HUES64 (cell line): ENCODE measurements at regions not wholly inside any gene's neighbourhood (a gene's known extent, or its start where the extent isn't known, plus 50 kb on each side); places are given as distances from the start of the nearest gene placed in this dataset.

Source experiments
- H3K27ac ChIP-seq: 2 replicates; pipeline ENCODE4 v1.7.0; 2013; ENCODE audit warnings: low read depth, low read length, inconsistent platforms
- H3K27me3 ChIP-seq: 2 replicates; pipeline ENCODE4 v1.6.1; 2013; ENCODE audit warnings: mild to moderate bottlenecking, low read length; ENCODE audit not compliant: insufficient read depth
- H3K36me3 ChIP-seq: 2 replicates; pipeline ENCODE4 v1.6.1; 2013; ENCODE audit warnings: mild to moderate bottlenecking, low read length; ENCODE audit not compliant: insufficient read depth
- H3K4me1 ChIP-seq: 2 replicates; pipeline ENCODE4 v1.6.1; 2013; ENCODE audit warnings: mild to moderate bottlenecking, low read length, moderate library complexity; ENCODE audit not compliant: insufficient read depth
- H3K4me3 ChIP-seq: 2 replicates; pipeline ENCODE4 v1.5.1; 2013; ENCODE audit warnings: mild to moderate bottlenecking, low read length, moderate library complexity
- H3K9ac ChIP-seq: 2 replicates; pipeline ENCODE4 v1.6.1; 2013; ENCODE audit warnings: mild to moderate bottlenecking, low read depth, low read length
- H3K9me3 ChIP-seq: 2 replicates; pipeline ENCODE4 v1.6.1; 2013; ENCODE audit warnings: low read depth, low read length; ENCODE audit not compliant: insufficient read depth
- WGBS: fragments of 150-250, 120-280 bp; methylation state at CpG from one replicate; pipeline ENCODE4 v1.1.7; 2013; ENCODE audit warnings: missing lambda C conversion rate; 5-methylcytosine and 5-hydroxymethylcytosine counted together

DNA sequence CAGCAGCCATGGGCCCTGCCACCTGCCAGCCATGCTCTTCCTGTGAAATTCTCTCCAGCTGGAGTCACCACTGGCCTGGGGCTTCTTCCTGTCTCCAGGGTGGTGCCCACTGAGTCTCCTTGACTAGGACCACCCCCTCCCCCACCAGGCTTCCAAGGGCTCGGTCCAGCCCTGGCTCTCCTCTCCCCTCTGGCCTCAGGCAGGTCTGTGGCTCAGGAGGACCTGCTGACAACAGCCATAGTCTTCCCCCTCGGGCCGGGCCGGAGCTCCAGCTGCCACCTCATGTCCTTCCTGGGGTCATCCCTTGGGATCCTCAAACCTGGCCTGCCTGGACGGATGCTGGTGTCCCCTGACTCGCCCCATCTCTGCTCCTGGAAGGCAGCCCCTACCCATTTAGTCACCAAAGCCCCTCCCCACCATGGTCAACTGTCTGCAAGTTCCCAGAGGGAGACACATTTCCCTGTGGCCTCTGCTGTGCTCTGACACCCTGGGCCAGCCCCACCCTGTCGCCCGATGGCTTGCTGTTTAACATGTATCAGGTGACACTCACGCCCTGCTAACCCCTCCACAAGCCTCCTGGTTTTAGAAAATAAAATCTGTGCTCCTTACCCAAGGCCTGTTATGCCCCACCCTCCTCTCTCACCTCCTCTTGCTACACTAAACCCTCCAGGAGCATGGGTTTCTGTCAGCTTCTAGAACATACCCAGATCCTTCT, 186.2 kb downstream of the RBFOX3 start:
- Histone ChIP-seq H3K27ac (no peak overlapping the region), H3K4me3 (no peak overlapping the region), H3K9me3 (no peaks in the 10 kb centered on the region), H3K9ac (no peak overlapping the region), H3K36me3 (no peaks in the 10 kb centered on the region), H3K4me1 (no peaks in the 10 kb centered on the region; the same call in 1 of the 2 replicates), H3K27me3 (no peaks in the 10 kb centered on the region)
- WGBS: 81% methylated on average over 9 of the region's 9 CpGs

DNA sequence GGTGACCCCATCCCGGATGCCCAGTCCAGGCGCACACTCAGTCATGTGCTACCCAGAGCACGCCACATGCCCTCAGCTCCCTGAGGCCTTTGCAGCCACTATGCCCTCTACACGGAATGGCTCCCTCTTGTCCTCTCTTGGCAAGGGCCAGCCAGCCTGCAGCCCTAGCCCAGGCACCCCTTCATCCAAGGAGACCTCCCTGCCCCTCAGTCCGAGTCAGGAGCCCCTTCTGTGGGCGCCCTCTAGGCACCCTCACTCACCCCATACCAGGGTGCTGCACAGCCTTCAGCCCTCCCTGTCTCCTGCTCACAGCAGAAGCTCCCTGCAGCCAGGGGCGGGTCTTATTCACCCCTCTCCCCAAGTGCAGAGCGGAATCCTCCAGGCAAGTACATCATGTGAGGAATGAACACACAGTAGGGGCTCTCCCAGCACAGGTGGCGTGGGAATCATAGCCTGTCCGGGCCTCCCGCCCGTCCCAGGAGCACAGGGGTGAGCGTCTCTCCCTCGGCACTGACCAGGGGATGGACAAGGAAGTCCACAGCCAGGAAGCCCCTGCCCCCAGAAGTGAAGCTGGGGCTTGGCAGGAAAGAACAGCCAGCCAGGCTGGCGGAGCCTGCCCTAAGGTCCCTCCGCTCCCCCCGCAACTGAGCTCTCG, 186.9 kb downstream of the RBFOX3 start:
- H3K9ac ChIP-seq: no peak overlapping the region
- H3K4me1 ChIP-seq: no peaks in the 10 kb centered on the region; the same call in 1 of the 2 replicates
- H3K36me3 ChIP-seq: no peaks in the 10 kb centered on the region
- H3K4me3 ChIP-seq: no peak overlapping the region
- H3K27ac ChIP-seq: no peak overlapping the region
- 86% methylated on average over 18 of the region's 18 CpGs for WGBS
- no peaks in the 10 kb centered on the region for H3K27me3 ChIP-seq
- no peaks in the 10 kb centered on the region for H3K9me3 ChIP-seq

DNA sequence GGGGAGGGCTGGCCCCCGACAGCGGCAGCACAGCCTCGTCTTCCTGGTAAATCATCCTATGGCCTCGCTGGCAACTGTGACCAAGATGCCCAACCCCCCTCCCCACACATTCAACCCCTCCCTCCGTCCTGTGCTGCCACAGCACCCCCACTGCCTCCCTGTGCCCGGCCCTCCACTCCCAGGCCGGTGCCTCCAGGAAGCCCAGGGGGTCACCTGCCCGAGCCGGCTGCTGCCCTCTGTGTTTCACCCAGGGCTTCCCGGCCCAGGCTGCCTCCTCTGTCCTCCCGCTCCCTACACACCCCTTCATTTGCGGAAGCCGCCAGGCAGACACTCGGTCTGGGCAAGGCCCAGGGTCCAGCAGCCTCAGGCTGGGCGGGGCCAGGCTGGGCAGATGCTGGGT, 188.6 kb downstream of the RBFOX3 start:
- Histone ChIP-seq H3K27ac (no peak overlapping the region), H3K36me3 (no peaks in the 10 kb centered on the region), H3K4me1 (no peaks in the 10 kb centered on the region; the same call in 1 of the 2 replicates), H3K4me3 (no peak overlapping the region), H3K27me3 (no peaks in the 10 kb centered on the region), H3K9me3 (no peaks in the 10 kb centered on the region), H3K9ac (no peak overlapping the region)
- WGBS: 90% methylated on average over 15 of the region's 15 CpGs

DNA sequence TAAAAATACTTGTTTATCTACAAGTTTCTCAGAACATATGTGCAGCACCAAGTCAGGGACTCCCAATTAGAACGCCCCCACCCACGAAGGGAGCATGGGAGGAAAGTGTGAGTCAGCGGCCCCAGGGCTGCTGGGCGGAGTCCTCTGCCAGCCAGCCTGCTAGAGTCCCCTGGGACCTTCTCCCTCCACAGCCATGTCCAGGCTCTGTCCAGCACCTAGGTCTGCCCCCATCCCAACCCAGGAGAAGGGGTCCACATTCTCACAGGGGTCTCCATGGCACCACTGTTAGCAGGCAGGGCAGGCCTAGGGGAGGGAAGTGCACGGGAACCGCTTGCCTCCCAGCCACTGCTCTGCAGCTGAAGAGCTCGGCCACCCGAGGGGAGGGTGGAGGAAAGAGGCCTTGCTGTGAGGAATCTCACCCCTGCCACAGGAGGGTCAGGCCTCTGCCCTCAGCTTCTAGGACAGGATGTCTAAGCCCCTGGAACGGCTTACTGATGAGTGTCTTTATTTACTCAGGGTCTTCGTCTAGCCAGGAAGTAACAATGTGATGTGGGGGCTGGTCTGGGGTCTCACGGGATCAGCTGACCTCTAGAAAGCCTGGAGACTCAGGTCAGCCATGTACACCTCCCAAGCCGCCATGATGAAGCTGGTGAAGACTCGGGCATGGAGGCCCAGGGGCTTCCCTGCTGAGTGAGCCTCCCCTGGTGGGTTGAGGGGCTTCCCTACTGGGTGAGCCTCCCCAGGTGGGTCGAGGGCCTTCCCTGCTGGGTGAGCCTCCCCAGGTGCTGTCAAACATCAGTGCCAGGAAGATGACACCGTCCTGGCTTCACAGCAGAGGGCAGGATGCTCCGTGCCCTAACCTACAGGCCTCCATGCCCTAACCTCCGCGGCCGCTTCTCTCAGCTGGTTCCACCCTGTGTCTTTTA, 190.3 kb downstream of the RBFOX3 start:
- Histone ChIP-seq H3K9ac (no peak overlapping the region), H3K4me3 (no peak overlapping the region), H3K27me3 (no peaks in the 10 kb centered on the region), H3K36me3 (no peaks in the 10 kb centered on the region), H3K4me1 (no peaks in the 10 kb centered on the region; the same call in 1 of the 2 replicates), H3K27ac (no peak overlapping the region), H3K9me3 (no peaks in the 10 kb centered on the region)
- WGBS: 69% methylated on average over 19 of the region's 19 CpGs

DNA sequence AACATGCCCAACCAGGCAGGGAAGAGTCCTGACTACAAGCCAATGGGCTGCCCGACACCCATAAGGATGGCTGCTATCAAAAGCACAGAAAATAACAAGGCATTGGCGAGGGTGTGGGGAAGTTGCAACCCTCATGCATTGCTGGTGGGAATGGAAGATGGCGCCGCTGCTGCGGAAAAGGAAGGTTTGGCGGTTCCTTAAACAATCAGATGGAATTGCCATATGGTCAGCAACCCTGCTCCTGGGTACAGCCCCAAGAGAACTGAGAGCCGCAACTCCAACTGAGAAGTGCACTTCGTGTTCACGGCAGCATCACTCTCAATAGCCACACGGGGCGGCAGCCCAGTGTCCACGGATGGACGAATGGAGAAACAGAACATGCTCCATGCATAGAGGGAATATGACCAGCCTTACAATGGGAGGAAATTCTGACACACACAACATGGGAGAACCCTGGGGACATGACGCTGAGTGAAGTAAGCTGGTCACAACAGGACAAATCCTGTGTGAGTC, 193.3 kb downstream of the RBFOX3 start:
- Histone ChIP-seq H3K27ac (no peak overlapping the region), H3K27me3 (no peaks in the 10 kb centered on the region), H3K4me1 (no peaks in the 10 kb centered on the region; the same call in 1 of the 2 replicates), H3K4me3 (no peak overlapping the region), H3K9ac (no peak overlapping the region), H3K9me3 (no peaks in the 10 kb centered on the region), H3K36me3 (no peaks in the 10 kb centered on the region)
- 93% methylated on average over 14 of the region's 14 CpGs for WGBS

DNA sequence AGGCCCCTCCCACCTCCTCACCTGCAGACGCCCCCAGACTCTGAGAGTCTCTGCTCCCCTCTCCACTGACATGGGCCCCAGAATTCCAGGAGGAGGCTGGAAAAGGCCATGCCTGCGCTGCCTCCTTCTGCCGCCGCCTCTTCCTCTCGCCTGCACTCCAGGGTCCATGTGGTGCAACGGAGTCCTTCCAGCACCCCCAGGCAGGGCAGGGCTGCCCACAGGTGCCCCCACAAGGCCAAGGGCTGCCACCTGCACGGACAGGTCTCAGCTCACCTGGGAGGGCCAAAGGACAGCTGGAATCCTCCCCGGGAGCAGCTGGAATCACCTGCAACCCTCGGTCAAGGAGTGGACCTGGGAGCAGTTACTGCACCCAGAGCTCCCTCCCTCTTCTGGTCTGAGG, 194.9 kb downstream of the RBFOX3 start:
- 90% methylated on average over 9 of the region's 9 CpGs for WGBS
- no peak overlapping the region for H3K9ac ChIP-seq
- H3K27me3 ChIP-seq: no peaks in the 10 kb centered on the region
- no peak overlapping the region for H3K4me3 ChIP-seq
- H3K36me3 ChIP-seq: no peaks in the 10 kb centered on the region
- no peaks in the 10 kb centered on the region for H3K9me3 ChIP-seq
- no peaks in the 10 kb centered on the region; the same call in 1 of the 2 replicates for H3K4me1 ChIP-seq
- no peak overlapping the region for H3K27ac ChIP-seq

DNA sequence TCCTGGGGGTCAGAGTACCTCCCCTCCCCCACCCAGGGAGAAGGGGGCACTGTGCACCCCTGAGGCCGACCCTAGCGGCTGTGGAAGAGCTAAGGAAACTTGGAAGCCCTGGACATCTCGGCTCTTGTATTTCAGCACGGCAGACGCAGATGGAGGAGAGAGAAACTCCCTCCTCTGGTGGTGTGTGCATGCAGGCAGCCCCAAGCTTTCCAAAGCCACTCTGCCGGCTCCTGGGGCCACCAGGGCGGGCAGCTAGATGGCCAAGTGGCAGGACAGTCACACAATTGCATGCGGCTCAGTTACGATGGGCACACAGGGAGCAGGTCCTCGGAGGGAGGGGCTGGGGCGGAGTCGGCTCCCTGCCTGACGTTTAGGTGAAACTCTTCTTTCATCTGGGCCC, 195.5 kb downstream of the RBFOX3 start:
- no peaks in the 10 kb centered on the region for H3K36me3 ChIP-seq
- no peaks in the 10 kb centered on the region for H3K27me3 ChIP-seq
- no peak overlapping the region for H3K9ac ChIP-seq
- no peaks in the 10 kb centered on the region for H3K9me3 ChIP-seq
- H3K4me1 ChIP-seq: no peaks in the 10 kb centered on the region; the same call in 1 of the 2 replicates
- no peak overlapping the region for H3K27ac ChIP-seq
- WGBS: 78% methylated on average over 13 of the region's 13 CpGs
- no peak overlapping the region for H3K4me3 ChIP-seq

DNA sequence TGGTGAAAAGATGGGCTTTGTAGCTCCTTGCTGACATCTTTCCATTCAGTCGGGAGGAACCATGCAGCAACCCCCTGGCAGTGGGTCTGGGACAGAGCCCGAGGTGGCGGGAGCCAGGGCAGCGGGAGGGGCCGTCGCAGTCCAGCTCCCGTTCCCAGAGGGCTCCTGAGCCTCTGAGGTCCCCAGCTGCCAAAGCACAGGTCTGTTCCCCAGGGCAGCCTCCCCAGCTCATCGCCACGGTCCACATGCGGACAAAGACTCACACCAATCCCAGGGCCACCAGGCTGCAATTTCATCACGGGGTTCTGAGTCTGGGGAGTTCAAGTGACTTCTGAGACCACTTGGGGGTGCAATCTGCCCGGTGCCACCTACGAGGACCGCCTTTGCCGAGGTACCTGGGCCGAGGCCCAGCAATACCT, 196.0 kb downstream of the RBFOX3 start:
- no peaks in the 10 kb centered on the region for H3K36me3 ChIP-seq
- 85% methylated on average over 16 of the region's 16 CpGs for WGBS

DNA sequence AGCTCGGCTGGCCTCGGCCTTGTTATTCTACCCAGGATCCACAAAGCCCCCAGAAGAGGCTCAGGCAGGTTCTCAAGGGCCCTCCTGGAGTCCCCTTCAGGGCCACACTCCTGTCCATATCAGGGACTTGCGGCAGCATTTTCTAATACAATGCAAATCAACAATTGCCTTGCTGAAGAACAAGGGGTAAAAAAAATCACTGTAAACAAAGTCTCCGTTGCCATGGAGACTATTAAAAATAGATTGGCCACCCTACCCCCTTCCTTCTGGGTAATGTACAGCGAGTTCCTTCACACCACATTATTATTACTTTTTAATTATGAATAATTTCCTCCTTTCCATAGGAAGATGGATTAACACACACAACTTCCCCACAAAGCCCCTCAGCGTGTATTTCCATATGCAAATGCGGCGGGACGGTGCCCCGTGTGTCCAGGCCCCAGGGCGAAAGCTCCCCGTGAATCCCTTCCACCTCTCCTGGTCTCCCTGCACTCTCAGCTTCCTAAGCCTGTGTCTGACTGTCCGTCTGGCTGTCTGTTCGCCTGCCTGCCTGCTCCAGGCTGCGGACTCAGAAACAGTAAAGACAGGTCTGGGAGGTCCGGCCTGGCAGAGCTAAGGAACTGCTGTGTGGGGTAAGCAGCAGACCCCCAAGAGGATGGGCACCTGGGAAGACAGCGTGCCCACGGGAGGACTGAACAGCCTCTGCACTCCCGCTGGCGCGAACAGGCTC, 196.6 kb downstream of the RBFOX3 start:
- 75% methylated on average over 20 of the region's 21 CpGs for WGBS
- no peaks in the 10 kb centered on the region for H3K27me3 ChIP-seq
- no peak overlapping the region for H3K9ac ChIP-seq
- no peaks in the 10 kb centered on the region for H3K9me3 ChIP-seq
- no peak overlapping the region for H3K27ac ChIP-seq
- no peaks in the 10 kb centered on the region for H3K36me3 ChIP-seq
- no peaks in the 10 kb centered on the region for H3K4me1 ChIP-seq
- H3K4me3 ChIP-seq: no peak overlapping the region

More for the DNA sequence above, 196.0 kb downstream of the RBFOX3 start:
- H3K27ac ChIP-seq: no peak overlapping the region
- H3K27me3 ChIP-seq: no peaks in the 10 kb centered on the region
- no peak overlapping the region for H3K4me3 ChIP-seq
- H3K9me3 ChIP-seq: no peaks in the 10 kb centered on the region
- no peaks in the 10 kb centered on the region for H3K4me1 ChIP-seq
- no peak overlapping the region for H3K9ac ChIP-seq

DNA sequence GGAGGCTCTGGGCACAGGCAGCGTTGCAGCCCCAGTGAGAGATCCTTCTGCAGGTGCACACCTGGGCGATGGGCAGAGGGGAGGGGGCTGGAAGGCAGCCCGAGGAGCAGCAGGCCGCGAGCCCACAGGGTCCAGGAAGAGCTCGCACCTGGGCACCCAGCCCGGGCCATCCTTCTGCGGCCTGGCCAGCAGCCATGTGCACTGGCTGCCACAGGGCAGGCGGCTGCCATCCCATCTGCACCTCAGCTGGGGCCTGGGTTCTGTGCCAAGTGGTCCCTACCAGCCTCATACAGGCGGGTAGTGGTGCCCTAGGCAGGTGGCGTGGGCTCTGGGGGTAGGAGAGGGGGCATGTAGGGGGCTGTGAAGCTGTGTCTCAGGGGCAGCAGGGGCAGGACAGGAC, 197.2 kb downstream of the RBFOX3 start:
- no peaks in the 10 kb centered on the region for H3K36me3 ChIP-seq
- no peaks in the 10 kb centered on the region for H3K27me3 ChIP-seq
- H3K4me3 ChIP-seq: no peak overlapping the region
- no peaks in the 10 kb centered on the region for H3K9me3 ChIP-seq
- 93% methylated on average over 11 of the region's 11 CpGs for WGBS
- H3K9ac ChIP-seq: no peak overlapping the region
- no peaks in the 10 kb centered on the region for H3K4me1 ChIP-seq
- H3K27ac ChIP-seq: no peak overlapping the region
